GM10266 (cell line): ENCODE measurements at regions not wholly inside any gene's neighbourhood (a gene's known extent, or its start where the extent isn't known, plus 50 kb on each side); places are given as distances from the start of the nearest gene placed in this dataset.

Source experiments
- DNase-seq: peaks from one replicate; pipeline ENCODE4 v3.0.0; 2012; ENCODE audit errors: extremely low spot score
- TF ChIP-seq, protein P1 (sequence below): IDR thresholded peaks from 2 replicates; pipeline ENCODE4 v1.5.1; 2012; ENCODE audit warnings: mild to moderate bottlenecking, low read depth; ENCODE audit not compliant: control insufficient read depth, insufficient read depth; ENCODE audit errors: missing control alignments

DNA sequence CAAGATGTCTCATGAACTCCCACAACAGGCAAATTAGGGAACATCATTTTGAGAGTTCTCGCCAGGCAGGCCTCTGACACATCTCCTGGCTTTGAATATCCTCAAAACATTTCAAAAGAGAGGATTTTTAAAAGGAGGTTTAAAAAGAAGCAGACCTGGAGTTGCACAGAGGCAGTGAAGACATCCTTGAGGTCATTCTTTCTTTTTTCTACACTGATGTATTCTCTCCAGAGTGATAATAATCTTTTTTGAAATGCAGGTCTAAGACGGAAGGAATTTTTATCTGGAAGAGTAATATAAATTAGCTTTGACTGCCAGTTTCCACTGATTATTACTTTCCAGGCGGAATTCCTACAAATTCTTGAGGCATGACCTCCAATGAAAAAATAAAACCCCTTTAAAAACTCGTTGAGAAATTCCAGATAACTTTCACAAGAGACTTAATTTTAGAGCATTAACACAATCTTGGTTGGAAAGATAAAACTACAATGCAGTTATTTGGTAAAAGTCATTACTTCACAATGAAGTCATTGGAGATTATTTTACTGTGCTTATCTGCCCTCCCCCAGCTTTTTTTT is 125.0 kb downstream of the LYPLAL1 start:
- TF ChIP-seq, protein P1, sequence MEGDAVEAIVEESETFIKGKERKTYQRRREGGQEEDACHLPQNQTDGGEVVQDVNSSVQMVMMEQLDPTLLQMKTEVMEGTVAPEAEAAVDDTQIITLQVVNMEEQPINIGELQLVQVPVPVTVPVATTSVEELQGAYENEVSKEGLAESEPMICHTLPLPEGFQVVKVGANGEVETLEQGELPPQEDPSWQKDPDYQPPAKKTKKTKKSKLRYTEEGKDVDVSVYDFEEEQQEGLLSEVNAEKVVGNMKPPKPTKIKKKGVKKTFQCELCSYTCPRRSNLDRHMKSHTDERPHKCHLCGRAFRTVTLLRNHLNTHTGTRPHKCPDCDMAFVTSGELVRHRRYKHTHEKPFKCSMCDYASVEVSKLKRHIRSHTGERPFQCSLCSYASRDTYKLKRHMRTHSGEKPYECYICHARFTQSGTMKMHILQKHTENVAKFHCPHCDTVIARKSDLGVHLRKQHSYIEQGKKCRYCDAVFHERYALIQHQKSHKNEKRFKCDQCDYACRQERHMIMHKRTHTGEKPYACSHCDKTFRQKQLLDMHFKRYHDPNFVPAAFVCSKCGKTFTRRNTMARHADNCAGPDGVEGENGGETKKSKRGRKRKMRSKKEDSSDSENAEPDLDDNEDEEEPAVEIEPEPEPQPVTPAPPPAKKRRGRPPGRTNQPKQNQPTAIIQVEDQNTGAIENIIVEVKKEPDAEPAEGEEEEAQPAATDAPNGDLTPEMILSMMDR: no peak

DNA sequence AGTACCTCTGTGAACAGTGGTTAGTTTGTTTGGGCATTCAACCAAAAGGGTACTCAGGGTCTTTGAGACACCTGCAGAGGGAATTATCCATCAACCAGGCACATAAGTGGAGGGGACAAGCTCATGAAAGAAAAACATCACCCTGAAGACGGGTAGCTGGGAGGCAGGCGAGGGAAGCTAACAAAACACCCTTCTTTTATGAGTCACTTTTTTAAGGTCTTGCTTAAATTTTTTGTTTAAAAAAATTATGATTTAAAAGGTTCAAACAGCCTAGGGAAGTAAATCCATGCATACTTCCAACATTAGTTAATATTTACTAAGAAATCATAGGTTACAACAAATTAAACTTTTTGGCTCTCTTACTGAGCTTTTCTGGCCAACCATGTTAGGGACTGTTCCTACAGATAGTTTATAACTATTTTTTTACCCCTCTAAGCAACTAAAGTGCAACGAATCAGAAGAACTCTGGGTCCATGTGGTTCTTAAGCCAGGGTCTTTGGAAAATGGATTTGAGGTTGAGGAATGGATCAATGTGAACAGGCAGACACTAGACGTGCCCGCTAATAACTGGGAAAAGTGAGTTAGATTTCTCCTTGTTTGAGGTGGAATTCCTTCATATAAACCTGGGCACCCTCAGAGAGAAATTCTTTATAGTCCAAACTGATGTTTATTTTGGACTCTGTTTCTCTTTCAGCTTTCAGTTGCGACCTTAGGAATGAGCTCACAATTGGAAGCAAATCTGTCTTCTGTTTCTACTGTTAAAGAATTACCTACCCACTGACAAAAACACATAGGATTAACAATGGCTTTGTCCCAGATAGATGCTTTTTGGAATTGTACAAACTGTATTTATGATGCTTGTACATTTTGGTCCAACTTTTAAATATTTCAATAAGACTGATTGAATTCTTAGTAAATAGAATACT is 123.0 kb downstream of the LYPLAL1 start:
- TF ChIP-seq, protein P1: no peak
- DNase-seq: no peak

More for the DNA sequence above, 125.0 kb downstream of the LYPLAL1 start:
- DNase-seq: no peak

DNA sequence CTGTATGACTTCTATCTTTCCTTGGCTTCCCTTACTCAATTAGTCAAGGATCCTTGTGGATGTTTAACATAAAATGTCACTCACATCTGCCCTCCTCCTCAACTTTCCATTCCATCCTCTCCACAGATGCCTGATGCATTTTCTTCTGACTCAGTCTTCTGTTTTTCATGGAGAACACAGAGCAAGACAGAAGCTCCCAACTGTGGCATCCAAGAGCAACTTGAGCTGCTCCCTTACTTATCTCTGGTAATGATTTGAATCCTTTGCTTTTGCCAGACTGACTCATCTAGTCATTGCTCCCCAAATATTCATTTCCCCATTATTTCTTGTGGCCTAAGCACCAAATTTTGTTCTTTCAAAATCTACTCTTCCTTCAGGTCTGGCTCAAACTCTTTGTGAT is 120.6 kb downstream of the LYPLAL1 start:
- no peak for DNase-seq
- TF ChIP-seq, protein P1: no peak

DNA sequence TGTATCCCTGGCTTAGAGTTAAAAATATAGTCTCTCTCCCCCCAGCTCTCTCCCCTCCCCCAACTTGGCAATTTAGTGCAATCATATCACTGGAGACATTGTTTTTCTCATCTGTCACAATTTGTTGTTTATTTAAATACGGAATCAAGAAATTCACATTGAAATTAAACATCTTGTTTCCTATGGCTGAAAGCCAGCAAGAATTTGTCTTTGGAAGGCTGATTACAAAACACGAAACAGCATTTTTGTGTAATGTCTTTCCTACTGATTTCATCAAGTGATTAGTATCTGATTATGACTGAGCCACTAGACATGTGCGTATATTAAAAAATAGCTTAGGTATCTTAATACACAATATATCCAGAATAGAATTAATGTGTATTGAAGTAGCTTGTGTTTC is 119.7 kb downstream of the LYPLAL1 start:
- no peak for DNase-seq

DNA sequence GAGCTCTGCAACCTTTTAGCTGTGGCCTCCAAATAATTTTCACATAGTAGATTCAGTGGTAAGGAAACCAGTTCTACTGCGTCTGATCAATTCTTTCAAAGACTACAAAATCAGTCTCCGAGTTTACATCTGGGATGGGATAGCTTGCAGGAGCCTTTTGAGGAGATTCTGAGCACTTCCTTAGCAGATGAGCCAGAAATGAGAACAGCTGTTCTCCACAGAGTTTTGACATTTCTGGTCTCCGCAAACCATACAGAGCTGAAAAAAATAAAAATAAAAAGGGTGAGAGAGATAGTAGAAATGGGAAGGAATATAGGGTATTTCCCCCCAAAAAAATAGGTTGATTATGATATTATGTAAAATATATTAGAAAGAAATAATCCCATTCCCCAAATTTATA is 119.3 kb downstream of the LYPLAL1 start:
- DNase-seq: no peak
- TF ChIP-seq, protein P1: no peak

More for the DNA sequence above, 119.7 kb downstream of the LYPLAL1 start:
- TF ChIP-seq, protein P1: no peak

DNA sequence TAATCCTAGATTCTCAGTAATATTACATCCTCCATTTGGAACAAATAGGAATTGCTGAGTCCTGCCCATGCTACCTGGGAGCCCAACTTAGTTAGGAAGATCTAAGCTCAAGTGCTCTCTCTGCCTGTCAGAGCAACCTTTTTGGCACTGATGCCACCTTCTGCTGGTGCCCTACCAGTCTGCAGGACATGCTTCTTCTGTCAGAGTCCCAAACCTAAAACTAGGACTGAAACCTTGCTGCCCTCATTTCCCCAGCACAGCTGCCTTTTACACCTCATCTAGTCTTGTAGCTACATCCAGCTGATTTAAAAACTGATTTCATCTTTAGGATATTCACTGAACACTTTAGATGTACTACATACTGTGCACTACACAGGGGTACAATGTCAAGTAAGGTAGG is 118.7 kb downstream of the LYPLAL1 start:
- DNase-seq: no peak
- TF ChIP-seq, protein P1: no peak

DNA sequence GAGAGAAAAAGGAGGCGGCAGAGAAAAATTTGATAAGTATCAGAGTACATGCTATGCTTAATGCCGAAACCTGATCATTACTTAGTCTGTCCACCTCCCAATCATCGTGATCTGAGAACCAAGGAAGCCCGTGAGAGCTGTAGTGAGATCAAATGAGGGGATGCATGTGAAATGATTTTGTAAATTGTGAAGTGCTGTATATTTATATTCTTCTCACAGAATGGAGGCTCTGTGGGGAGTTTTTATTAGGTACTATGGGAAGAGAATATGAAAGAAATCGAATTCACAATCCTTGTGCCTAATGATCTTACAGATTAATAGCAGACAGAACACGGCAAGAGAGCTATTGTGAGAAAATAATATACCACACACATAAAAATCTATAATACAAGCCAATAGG is 115.5 kb downstream of the LYPLAL1 start:
- no peak for DNase-seq
- TF ChIP-seq, protein P1: no peak
